ENCODE measurements at regions not wholly inside any gene's neighbourhood (a gene's known extent, or its start where the extent isn't known, plus 50 kb on each side); places are given as distances from the start of the nearest gene placed in this dataset.

- no peak for DNase-seq (ENCODE audit: low spot score)
Observed at GRCh38 chr2:236974752-236975151, 110.9 kb upstream of the COPS8 start.

GRCh38 chr2:236975766-236976165 lies 109.9 kb upstream of the COPS8 start:
- no peak for DNase-seq (ENCODE audit: low spot score)

- DNase-seq (ENCODE audit: low spot score) = no peak
Observed at GRCh38 chr2:236976266-236977062, 109.2 kb upstream of the COPS8 start.

GRCh38 chr2:236977063-236977851 lies 108.4 kb upstream of the COPS8 start:
- DNase-seq (ENCODE audit: low spot score) = no peak

- no peak for DNase-seq (ENCODE audit: low spot score)
Observed at GRCh38 chr2:236977852-236978398, 107.8 kb upstream of the COPS8 start.

GRCh38 chr2:236979664-236980063 lies 106.0 kb upstream of the COPS8 start:
- DNase-seq (ENCODE audit: low spot score) = no peak

GRCh38 chr2:236980961-236981360 lies 104.7 kb upstream of the COPS8 start:
- DNase-seq (ENCODE audit: low spot score) = no peak

GRCh38 chr2:236981701-236982485 lies 103.8 kb upstream of the COPS8 start:
- DNase-seq (ENCODE audit: low spot score) = no peak

- DNase-seq (ENCODE audit: low spot score) = no peak
Observed at GRCh38 chr2:236982693-236983455, 102.8 kb upstream of the COPS8 start.

- DNase-seq (ENCODE audit: low spot score) = no peak
Observed at GRCh38 chr2:236984046-236984445, 101.6 kb upstream of the COPS8 start.

GRCh38 chr2:236985761-236986339 lies 99.8 kb upstream of the COPS8 start:
- no peak for DNase-seq (ENCODE audit: low spot score)

- DNase-seq (ENCODE audit: low spot score) = no peak
Observed at GRCh38 chr2:236986524-236987330, 99.0 kb upstream of the COPS8 start.

- no peak for DNase-seq (ENCODE audit: low spot score)
Observed at GRCh38 chr2:236988216-236988615, 97.5 kb upstream of the COPS8 start.

GRCh38 chr2:236988690-236989624 lies 96.7 kb upstream of the COPS8 start:
- no peak for DNase-seq (ENCODE audit: low spot score)

GRCh38 chr2:236990552-236990951 lies 95.1 kb upstream of the COPS8 start:
- DNase-seq (ENCODE audit: low spot score) = no peak

GRCh38 chr2:236991874-236992273 lies 93.8 kb upstream of the COPS8 start:
- no peak for DNase-seq (ENCODE audit: low spot score)

GRCh38 chr2:236993286-236993685 lies 92.4 kb upstream of the COPS8 start:
- DNase-seq (ENCODE audit: low spot score) = no peak

GRCh38 chr2:236994361-236994760 lies 91.3 kb upstream of the COPS8 start:
- DNase-seq (ENCODE audit: low spot score) = no peak

- DNase-seq (ENCODE audit: low spot score) = no peak
Observed at GRCh38 chr2:236997069-236997715, 88.5 kb upstream of the COPS8 start.

Data from kidney capillary endothelial cell (primary cell).